ENCODE measurements at regions not wholly inside any gene's neighbourhood (a gene's known extent, or its start where the extent isn't known, plus 50 kb on each side); places are given as distances from the start of the nearest gene placed in this dataset.

- no peak for TF ChIP-seq L3MBTL2 (conservative IDR thresholded peaks at IDR 0.05)
- TF ChIP-seq ELF4 (IDR thresholded peaks at IDR 0.05), result no peak
- no peak for TF ChIP-seq FOXA1 (IDR thresholded peaks at IDR 0.05)
- no peak for TF ChIP-seq TARDBP (IDR thresholded peaks at IDR 0.05)
- no peak for TF ChIP-seq HDGF (IDR thresholded peaks at IDR 0.05; ENCODE audit: borderline replicate concordance)
- no peak for TF ChIP-seq FOXK2 (IDR thresholded peaks at IDR 0.05)
- TF ChIP-seq ARNT (IDR thresholded peaks at IDR 0.05), result no peak
- no peak for TF ChIP-seq BHLHE40 (IDR thresholded peaks at IDR 0.05; ENCODE audit: borderline replicate concordance)
- no peak for TF ChIP-seq SP1 (IDR thresholded peaks at IDR 0.05)
- no peak for TF ChIP-seq CTBP1 (IDR thresholded peaks at IDR 0.05; ENCODE audit: borderline replicate concordance)
- no peak for TF ChIP-seq FOXM1 (IDR thresholded peaks at IDR 0.05; ENCODE audit: borderline replicate concordance)
- no peak for TF ChIP-seq PKNOX1 (IDR thresholded peaks at IDR 0.05)
- TF ChIP-seq NFRKB (IDR thresholded peaks at IDR 0.05), result no peak
- TF ChIP-seq SUZ12 (IDR thresholded peaks at IDR 0.05), result no peak
Observed at GRCh38 chr3:127371846-127372245, 84.0 kb upstream of the PRR20G start.

Data from HEK293T (cell line).